Superior temporal gyrus (tissue), 1 donor: ENCODE measurements at regions not wholly inside any gene's neighbourhood (a gene's known extent, or its start where the extent isn't known, plus 50 kb on each side); places are given as distances from the start of the nearest gene placed in this dataset.
"Not testable (repeated sequence)": the region's sequence is repeated elsewhere in the genome, so short reads cannot be mapped to it uniquely, and the experiment has no call there.

ENCODE experiments used
- DNase-seq: peaks from one replicate; pipeline ENCODE4 v3.0.0-alpha.2; 2016; ENCODE audit errors: extremely low spot score

DNA sequence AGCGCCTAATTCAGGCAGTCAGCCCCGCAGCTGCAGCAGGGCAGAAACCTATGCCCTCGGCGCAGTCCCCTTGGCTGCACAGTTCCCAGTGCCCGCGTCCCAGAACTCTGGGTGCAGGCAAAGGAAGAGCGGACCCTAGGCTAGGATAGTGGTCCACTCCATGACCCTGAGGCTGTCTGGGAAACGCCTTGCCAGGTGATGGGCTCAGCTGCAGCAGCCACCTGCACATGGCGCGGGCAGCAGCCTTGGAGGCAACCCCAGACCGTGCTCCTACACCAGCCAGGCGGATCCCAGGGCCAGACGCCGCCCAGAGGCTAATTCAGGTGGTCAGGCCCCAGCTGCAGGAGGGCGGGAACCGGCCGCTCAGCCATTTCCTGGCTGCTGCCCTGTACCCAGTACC, 83.0 kb downstream of the POTEC start:
- DNase-seq: not testable (repeated sequence)

DNA sequence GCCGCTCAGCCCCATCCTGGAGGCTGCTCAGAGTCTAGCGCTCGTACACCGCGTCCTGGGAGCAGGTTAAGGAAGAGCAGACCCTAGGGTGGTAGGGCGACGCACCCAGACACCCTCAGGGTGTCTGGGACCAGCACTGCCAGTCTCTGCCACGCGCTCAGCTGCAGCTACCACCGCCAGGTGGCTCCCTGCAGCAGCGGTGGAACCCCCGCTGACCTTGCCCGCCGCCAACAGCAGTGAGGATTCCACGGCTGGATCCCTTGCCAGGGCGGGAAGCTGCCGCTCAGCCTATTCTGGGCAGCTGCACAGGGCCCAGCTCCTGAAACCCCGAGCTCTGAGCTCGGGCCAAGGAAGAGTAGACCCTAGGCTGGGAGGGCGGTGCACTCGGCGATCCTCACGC, 83.6 kb downstream of the POTEC start:
- DNase-seq: not testable (repeated sequence)

DNA sequence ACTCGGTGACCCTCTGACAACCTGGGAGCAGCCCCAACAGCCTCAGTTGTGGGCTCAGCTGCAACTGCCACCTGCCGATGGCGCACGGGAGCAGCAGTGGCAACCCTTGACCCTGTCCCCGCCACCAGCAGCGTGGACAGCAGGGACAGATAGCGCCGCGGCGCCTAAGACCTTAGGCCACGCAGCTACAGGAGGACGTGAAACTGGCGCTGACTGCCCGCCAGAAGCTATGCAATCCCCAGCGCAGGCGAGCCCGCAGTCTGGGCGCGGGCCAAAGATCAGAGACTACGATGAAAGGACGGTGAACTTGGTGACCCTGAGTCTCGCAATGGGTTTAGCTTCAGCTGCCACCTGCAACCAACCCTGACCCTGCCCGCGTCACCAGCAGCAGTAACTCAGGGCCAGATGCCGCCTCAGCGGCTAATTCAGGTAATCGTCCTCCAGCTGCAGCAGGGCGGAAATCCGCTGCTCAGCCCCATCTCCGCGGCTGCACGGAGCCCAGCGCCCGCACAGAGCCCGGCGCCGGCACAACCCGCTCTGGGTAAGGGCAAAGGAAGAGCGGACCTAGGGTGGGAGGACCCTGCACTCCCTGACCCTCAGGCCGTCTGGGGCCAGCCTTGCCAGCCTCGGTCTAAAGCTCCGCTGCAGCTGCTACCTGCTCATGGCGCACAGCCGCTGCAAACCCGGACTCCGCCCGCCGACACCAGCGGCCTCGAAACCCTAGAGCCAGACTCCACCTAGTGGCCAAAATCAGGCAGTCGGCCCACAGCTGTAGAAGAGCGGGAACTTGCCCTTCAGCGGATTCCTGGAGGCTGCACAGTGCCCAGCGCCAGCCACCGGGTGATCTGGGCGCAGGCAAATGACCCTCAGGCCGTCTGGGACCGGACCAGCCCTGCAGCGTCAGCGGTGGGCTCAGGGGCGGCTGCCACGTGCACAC, 85.1 kb downstream of the POTEC start:
- DNase-seq: not testable (repeated sequence)

DNA sequence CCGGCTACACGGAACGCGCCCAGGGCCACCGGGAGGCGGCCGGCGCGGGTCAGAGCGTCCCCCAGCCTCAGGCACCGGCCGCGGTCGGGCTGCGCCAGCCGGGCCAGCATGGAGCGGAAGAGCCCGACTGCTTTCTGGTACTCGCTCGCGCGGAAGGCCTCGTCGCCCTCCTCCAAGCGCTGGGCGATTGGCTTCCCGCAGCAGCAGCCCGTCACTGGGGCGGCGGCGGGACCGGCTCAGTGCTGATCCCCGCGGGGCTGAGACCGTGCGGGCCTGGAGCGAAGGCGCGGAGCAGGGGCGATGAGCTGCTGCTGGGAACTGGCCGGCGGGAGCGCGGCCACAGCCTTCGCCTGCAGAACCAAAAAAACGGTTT, 92.8 kb downstream of the POTEC start:
- DNase-seq: peak; percentile 12

GRCh38 chr18:14449995-14450636, 93.3 kb downstream of the POTEC start:
- peak; percentile 17 for DNase-seq

DNA sequence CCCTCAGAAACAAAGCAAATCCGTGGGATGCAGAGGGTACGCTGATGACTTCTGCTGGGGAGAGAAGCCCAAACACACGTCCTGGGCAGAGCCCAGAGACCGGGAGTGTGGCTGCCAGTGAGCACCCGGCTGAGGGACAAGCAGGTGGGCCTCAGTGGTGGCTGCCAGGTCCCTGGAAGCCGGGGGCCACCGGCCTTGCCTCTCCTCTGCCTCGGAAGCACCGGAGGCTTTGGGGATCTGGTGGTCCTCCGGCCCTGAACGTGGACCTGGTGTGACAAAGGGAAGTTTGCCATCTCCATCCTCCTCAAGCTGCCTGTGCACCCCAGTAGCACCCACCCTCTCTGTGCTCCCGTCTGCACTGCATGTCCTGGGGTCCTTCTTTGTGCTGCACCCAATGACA, 94.3 kb downstream of the POTEC start:
- DNase-seq: not testable (repeated sequence)

DNA sequence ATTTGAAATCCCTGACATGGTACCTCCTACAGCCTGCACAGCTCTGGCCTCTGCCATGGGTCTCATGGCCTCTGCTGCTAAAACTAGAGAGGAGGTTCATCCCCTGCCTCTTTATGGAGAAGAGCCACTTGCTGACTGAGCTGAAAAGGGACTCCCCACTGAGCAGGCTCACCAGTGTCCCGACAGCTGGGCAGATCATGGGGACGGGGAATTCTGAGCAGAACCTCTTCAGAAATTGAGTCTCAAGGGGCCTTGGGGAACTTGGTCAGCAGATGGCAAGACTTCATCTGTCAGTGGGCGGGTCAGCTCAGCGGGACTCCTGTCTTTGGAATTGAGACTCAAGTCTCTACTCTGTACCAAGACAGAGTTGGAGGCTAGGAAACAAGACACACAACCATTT, 95.7 kb downstream of the POTEC start:
- DNase-seq: not testable (repeated sequence)

- not testable (repeated sequence) for DNase-seq
Observed at GRCh38 chr18:14435460-14435859, 107.9 kb downstream of the POTEC start.

- DNase-seq: not testable (repeated sequence)
Observed at GRCh38 chr18:14432371-14432770, 111.0 kb downstream of the POTEC start.

DNA sequence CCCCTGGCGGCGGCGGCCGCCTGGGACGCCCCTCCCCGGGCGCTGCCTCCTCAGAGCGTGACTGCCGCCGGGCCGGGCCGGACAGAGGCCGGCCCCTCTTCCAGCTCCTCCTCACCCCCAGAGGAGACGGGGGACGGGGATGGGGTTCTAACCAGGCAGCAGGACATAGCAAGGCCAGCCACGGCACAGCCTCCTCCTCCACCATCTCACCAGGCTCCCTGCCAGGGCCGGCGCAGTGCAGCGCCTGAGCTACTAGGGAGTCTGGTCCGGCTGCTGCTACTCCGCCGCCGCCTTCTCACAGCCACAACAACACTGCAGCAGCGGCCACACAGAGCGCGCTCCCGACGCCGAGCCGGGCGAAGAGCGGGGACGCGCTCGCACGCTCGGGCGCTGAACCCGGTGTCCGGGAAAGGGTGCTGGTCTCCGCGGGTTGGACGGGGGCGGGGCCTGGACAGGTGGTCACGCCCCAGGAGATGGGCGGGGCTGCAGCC, 112.3 kb downstream of the POTEC start:
- peak; percentile 33 for DNase-seq

DNA sequence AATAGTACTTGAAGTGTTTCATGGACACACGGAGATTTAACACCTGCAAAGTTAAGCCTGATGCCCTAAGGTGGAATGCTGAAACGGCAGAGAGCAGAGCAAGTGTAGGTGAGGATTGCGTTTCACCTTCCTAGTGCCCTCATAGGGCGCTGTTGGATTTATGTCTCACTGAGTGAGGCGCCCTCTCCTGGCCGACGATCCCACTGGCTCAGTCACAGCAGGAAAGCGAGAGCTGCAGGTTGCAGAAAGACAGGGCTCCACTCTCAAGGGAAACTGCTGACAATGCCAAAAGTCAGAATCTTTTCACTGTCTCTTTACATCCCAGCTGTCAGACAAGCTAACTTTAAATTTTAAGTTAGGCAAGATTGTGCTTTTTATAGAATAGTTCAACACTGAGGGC, 127.6 kb downstream of the POTEC start:
- DNase-seq: not testable (repeated sequence)

GRCh38 chr18:14415399-14415798, 128.0 kb downstream of the POTEC start:
- not testable (repeated sequence) for DNase-seq

- DNase-seq: not testable (repeated sequence)
Observed at GRCh38 chr18:14395533-14395932, 147.9 kb downstream of the POTEC start.

DNA sequence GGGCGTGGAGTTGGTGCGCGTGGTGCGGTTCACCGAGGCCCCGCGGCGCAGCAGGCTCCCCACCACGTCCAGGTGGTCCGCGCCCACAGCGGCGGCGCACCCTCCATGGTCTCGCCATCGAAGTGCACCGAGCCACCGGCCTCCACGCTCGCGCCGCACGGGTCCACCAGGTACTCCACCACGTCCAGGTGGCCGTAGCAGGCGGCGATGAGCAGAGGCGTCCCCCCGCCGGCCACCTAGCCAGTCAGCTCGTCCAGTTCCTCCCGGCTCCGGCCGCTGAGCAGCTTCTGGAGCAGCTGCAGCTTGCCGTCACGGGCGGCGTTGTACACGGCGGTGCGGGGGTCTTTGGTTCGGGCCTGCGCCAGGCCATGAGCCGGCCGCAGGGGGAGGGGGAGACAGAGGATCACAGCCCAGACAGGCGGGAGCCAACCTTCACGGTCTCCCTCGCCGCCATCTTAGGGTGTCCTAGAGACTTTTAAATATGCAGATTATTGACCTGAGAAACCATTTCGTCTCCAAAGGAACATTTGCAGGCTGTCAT, 149.8 kb downstream of the POTEC start:
- not testable (repeated sequence) for DNase-seq

- DNase-seq: not testable (repeated sequence)
Observed at GRCh38 chr18:14392604-14393003, 150.8 kb downstream of the POTEC start.

- not testable (repeated sequence) for DNase-seq
Observed at GRCh38 chr18:14384961-14385360, 158.4 kb downstream of the POTEC start.

GRCh38 chr18:14382666-14383065, 160.7 kb downstream of the POTEC start:
- not testable (repeated sequence) for DNase-seq

- DNase-seq: not testable (repeated sequence)
Observed at GRCh38 chr18:14379489-14379888, 163.9 kb downstream of the POTEC start.

- not testable (repeated sequence) for DNase-seq
Observed at GRCh38 chr18:14378376-14378775, 165.0 kb downstream of the POTEC start.

GRCh38 chr18:14361346-14361745, 182.1 kb downstream of the POTEC start:
- not testable (repeated sequence) for DNase-seq

- DNase-seq: not testable (repeated sequence)
Observed at GRCh38 chr18:14357553-14358297, 185.7 kb downstream of the POTEC start.

GRCh38 chr18:14342170-14342569, 201.2 kb downstream of the POTEC start:
- DNase-seq: not testable (repeated sequence)
